HCT116 (cell line): ENCODE measurements at regions not wholly inside any gene's neighbourhood (a gene's known extent, or its start where the extent isn't known, plus 50 kb on each side); places are given as distances from the start of the nearest gene placed in this dataset.

Experiments
- ATAC-seq: fragments of 200-7000 bp; cut with Tn5 transposase; 2 replicates; pipeline ENCODE4 v1.9.1; 2020; ENCODE audit warnings: mild to moderate bottlenecking, moderate library complexity
- BruUV-seq: library from RNA; stranded (reverse); fragments of 400-500 nt; replicated peaks from 2 replicates; lab custom pipeline; 2021; lab: Mats Ljungman, UMichigan
- CTCF ChIA-PET: fragments of 300-600 bp; sonication (Branson Sonifier 250); formaldehyde crosslinking; loops from one replicate; lab custom pipeline; 2021; ENCODE audit warnings: antibody characterized with exemption; lab: Charles Lee
- POLR2A ChIA-PET: fragments of 300-600, 350-600 bp; sonication (Branson Sonifier 250); formaldehyde crosslinking; loops from one replicate; lab custom pipeline; 2021; ENCODE audit warnings: antibody characterized with exemption; lab: Charles Lee
- RAD21 ChIA-PET, 2 experiments: fragments of 300-600 bp; sonication (Branson Sonifier 250); formaldehyde crosslinking; loops; one replicate each; lab custom pipeline; 2023; ENCODE audit warnings: low total read pairs in 2 of 2; ENCODE audit not compliant: uncharacterized antibody in 2 of 2, unreplicated experiment in 2 of 2, low non-redundant PET in 1 of 2; lab: Charles Lee
- DNase-seq: peaks from one replicate; pipeline ENCODE4 v3.0.0-alpha.2; 2010; ENCODE audit warnings: low read depth, low spot score
- H2AFZ ChIP-seq: fragments of 200-600 bp; shearing (Covaris generic), sonication (generic); 2 replicates; pipeline ENCODE4 v1.6.1; 2017; ENCODE audit warnings: low read depth, mixed run types, mixed read lengths, antibody characterized with exemption, low read length; ENCODE audit not compliant: poor library complexity, severe bottlenecking
- H3K27ac ChIP-seq: 2 replicates; pipeline ENCODE4 v1.5.1; 2012; ENCODE audit warnings: low read depth, low read length
- H3K27me3 ChIP-seq: fragments of 200-600 bp; sonication (generic); 2 replicates; pipeline ENCODE4 v1.6.1; 2016; ENCODE audit warnings: mixed run types, low read length, mixed read lengths; ENCODE audit not compliant: insufficient read depth
- H3K36me3 ChIP-seq, 2 experiments: fragments of 200-500 bp in 1 of 2; fragments of 200-600 bp in 1 of 2; sonication (Bioruptor generic) in 1 of 2; sonication (generic) in 1 of 2; 2 replicates each; pipeline versions ENCODE4 v1.5.1 to v1.6.1; 2014 to 2016; ENCODE audit warnings: low read length in 2 of 2, inconsistent platforms in 1 of 2, mixed read lengths in 1 of 2, mixed run types in 1 of 2; ENCODE audit not compliant: insufficient read depth in 2 of 2, control insufficient read depth in 1 of 2
- H3K4me1 ChIP-seq, 2 experiments: fragments of 200-600 bp in 1 of 2; sonication (generic) in 1 of 2; 2 replicates each; pipeline versions ENCODE4 v1.5.1 to v1.6.1; 2012 to 2017; ENCODE audit warnings: low read length in 2 of 2, inconsistent platforms in 1 of 2, mild to moderate bottlenecking in 1 of 2, mixed read lengths in 1 of 2, mixed run types in 1 of 2, moderate library complexity in 1 of 2; ENCODE audit not compliant: insufficient read depth in 2 of 2, control insufficient read depth in 1 of 2
- H3K4me2 ChIP-seq: fragments of 200-600 bp; sonication (generic); 2 replicates; pipeline ENCODE4 v1.6.1; 2017; ENCODE audit warnings: mixed run types, low read length, mixed read lengths
- H3K4me3 ChIP-seq, 2 experiments: fragments of 200-600 bp in 1 of 2; sonication (generic) in 1 of 2; replicated peaks in 1 of 2; 2 replicates each; pipeline ENCODE4 v1.5.1; 2011 to 2016; ENCODE audit warnings: low read length in 2 of 2, control low read depth in 1 of 2, low read depth in 1 of 2, mild to moderate bottlenecking in 1 of 2, mixed read lengths in 1 of 2, mixed run types in 1 of 2
- H3K79me2 ChIP-seq: fragments of 200-600 bp; sonication (generic); 2 replicates; pipeline ENCODE4 v1.6.1; 2017; ENCODE audit warnings: mild to moderate bottlenecking, mixed run types, low read length, moderate library complexity, mixed read lengths; ENCODE audit not compliant: insufficient read depth
- H3K9ac ChIP-seq: fragments of 200-600 bp; sonication (generic); 2 replicates; pipeline ENCODE4 v1.6.1; 2016; ENCODE audit warnings: low read length, mixed read lengths
- H3K9me2 ChIP-seq: fragments of 200-600 bp; sonication (generic), shearing (Covaris generic); 2 replicates; pipeline ENCODE4 v1.6.1; 2017; ENCODE audit warnings: mixed run types, mild to moderate bottlenecking, moderate library complexity; ENCODE audit not compliant: insufficient read depth
- H3K9me3 ChIP-seq, 2 experiments: fragments of 200-500 bp in 1 of 2; fragments of 200-600 bp in 1 of 2; sonication (Bioruptor generic) in 1 of 2; sonication (generic) in 1 of 2; 2 replicates each; pipeline ENCODE4 v1.6.1; 2014 to 2017; ENCODE audit warnings: low read length in 2 of 2, mixed read lengths in 2 of 2, inconsistent platforms in 1 of 2, low read depth in 1 of 2, mild to moderate bottlenecking in 1 of 2, mixed run types in 1 of 2, moderate library complexity in 1 of 2; ENCODE audit not compliant: control insufficient read depth in 1 of 2, insufficient read depth in 1 of 2
- H4K20me1 ChIP-seq: fragments of 200-600 bp; sonication (generic), shearing (Covaris generic); 2 replicates; pipeline ENCODE4 v1.6.1; 2017; ENCODE audit warnings: mixed run types, mild to moderate bottlenecking, moderate library complexity; ENCODE audit not compliant: insufficient read depth
- CBX3 ChIP-seq: IDR thresholded peaks from 2 replicates; pipeline ENCODE4 v1.6.1; 2012; ENCODE audit warnings: low read depth
- CEBPB ChIP-seq: IDR thresholded peaks from 2 replicates; pipeline ENCODE4 v1.6.1; 2012; ENCODE audit warnings: low read depth
- EGR1 ChIP-seq: IDR thresholded peaks from 2 replicates; pipeline ENCODE4 v1.6.1; 2012; ENCODE audit warnings: low read depth
- EZH2 ChIP-seq: fragments of 200-600 bp; sonication (generic); IDR thresholded peaks from 2 replicates; pipeline ENCODE4 v1.6.1; 2017; ENCODE audit warnings: antibody characterized with exemption, mixed run types
- EZH2phosphoT487 ChIP-seq: fragments of 200-600 bp; IDR thresholded peaks from 2 replicates; pipeline ENCODE4 v1.6.1; 2018; ENCODE audit warnings: antibody characterized with exemption, borderline replicate concordance
- FOSL1 ChIP-seq: IDR thresholded peaks from 2 replicates; pipeline ENCODE4 v1.6.1; 2012; ENCODE audit warnings: low read depth
- MAX ChIP-seq: IDR thresholded peaks from 2 replicates; pipeline ENCODE4 v1.6.1; 2012
- POLR2A ChIP-seq: IDR thresholded peaks from 2 replicates; pipeline ENCODE4 v1.7.0; 2011; ENCODE audit warnings: borderline replicate concordance; ENCODE audit not compliant: insufficient read depth, insufficient read length; ENCODE audit errors: extremely low read depth
- REST ChIP-seq: IDR thresholded peaks from 2 replicates; pipeline ENCODE4 v1.6.1; 2012; ENCODE audit warnings: low read depth
- SP1 ChIP-seq: IDR thresholded peaks from 2 replicates; pipeline ENCODE4 v1.6.1; 2012; ENCODE audit warnings: low read depth
- SRF ChIP-seq: IDR thresholded peaks from 2 replicates; pipeline ENCODE4 v1.6.1; 2012; ENCODE audit warnings: low read depth
- TCF7L2 ChIP-seq: IDR thresholded peaks from 2 replicates; pipeline ENCODE4 v1.7.0; 2011; ENCODE audit warnings: borderline replicate concordance, inconsistent platforms; ENCODE audit not compliant: insufficient read depth, insufficient read length; ENCODE audit errors: extremely low read depth
- YY1 ChIP-seq: IDR thresholded peaks from 2 replicates; pipeline ENCODE4 v1.6.1; 2011; ENCODE audit warnings: low read length, low read depth, moderate library complexity, mild to moderate bottlenecking; ENCODE audit not compliant: insufficient replicate concordance; ENCODE audit errors: extremely low read depth
- ZBTB33 ChIP-seq: IDR thresholded peaks from 2 replicates; pipeline ENCODE4 v1.6.1; 2011; ENCODE audit warnings: mild to moderate bottlenecking, low read length, moderate library complexity; ENCODE audit not compliant: insufficient replicate concordance; ENCODE audit errors: extremely low read depth
- ZFX ChIP-seq: fragments of 450-650 bp; IDR thresholded peaks from 2 replicates; pipeline ENCODE4 v1.6.1; 2017
- intact Hi-C: fragments of 100-400 bp; cut with micrococcal nuclease; formaldehyde crosslinking; loops from 2 replicates; pipeline ENCODE4 v1.10.0; 2022
- TF ChIP-seq, protein P1 (sequence below), 3 experiments: fragments of 200-600 bp in 1 of 3; sonication (generic) in 1 of 3; IDR thresholded peaks in 2 of 3; conservative IDR thresholded peaks in 1 of 3; 2 replicates each; pipeline ENCODE4 v1.5.1; 2012 to 2017; ENCODE audit warnings: low read depth in 2 of 3, low read length in 2 of 3, antibody characterized with exemption in 1 of 3, borderline replicate concordance in 1 of 3, control low read depth in 1 of 3, mild to moderate bottlenecking in 1 of 3, mixed read lengths in 1 of 3, mixed run types in 1 of 3, moderate library complexity in 1 of 3; ENCODE audit not compliant: insufficient read depth in 1 of 3

- TF ChIP-seq MAX (no peak), SP1 (no peak), POLR2A (no peak), FOSL1 (no peak), EZH2 (no peak), EGR1 (no peak), REST (no peak), YY1 (no peak), CEBPB (no peak), TCF7L2 (no peak), SRF (no peak), ZFX (no peak), CBX3 (no peak), EZH2phosphoT487 (no peak), ZBTB33 (no peak)
- TF ChIP-seq, protein P1, sequence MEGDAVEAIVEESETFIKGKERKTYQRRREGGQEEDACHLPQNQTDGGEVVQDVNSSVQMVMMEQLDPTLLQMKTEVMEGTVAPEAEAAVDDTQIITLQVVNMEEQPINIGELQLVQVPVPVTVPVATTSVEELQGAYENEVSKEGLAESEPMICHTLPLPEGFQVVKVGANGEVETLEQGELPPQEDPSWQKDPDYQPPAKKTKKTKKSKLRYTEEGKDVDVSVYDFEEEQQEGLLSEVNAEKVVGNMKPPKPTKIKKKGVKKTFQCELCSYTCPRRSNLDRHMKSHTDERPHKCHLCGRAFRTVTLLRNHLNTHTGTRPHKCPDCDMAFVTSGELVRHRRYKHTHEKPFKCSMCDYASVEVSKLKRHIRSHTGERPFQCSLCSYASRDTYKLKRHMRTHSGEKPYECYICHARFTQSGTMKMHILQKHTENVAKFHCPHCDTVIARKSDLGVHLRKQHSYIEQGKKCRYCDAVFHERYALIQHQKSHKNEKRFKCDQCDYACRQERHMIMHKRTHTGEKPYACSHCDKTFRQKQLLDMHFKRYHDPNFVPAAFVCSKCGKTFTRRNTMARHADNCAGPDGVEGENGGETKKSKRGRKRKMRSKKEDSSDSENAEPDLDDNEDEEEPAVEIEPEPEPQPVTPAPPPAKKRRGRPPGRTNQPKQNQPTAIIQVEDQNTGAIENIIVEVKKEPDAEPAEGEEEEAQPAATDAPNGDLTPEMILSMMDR (IDR thresholded peaks at IDR 0.05 in 2 of 3, conservative IDR thresholded peaks at IDR 0.05 in 1 of 3; ENCODE audit: borderline replicate concordance in 1 of 3, insufficient read depth in 1 of 3, low read depth in 2 of 3, low read length in 2 of 3), result no peak
- TF ChIP-seq, all 23 proteins: peak for 0
- Histone ChIP-seq H3K27me3 (no peaks in the 10 kb centered on the region), H3K79me2 (no peaks in the 10 kb centered on the region), H3K27ac (no peak overlapping the region), H2AFZ (no peak overlapping the region), H3K4me1 (no peaks in the 10 kb centered on the region), H3K9ac (no peak overlapping the region), H3K9me2 (no peaks in the 10 kb centered on the region), H3K4me3 (no peak overlapping the region), H4K20me1 (no peaks in the 10 kb centered on the region), H3K9me3 (no peaks in the 10 kb centered on the region), H3K4me2 (no peak overlapping the region), H3K36me3 (no peaks in the 10 kb centered on the region)
- ChIA-PET RAD21 (no interaction called here), POLR2A (no interaction called here), CTCF (no interaction called here)
- BruUV-seq, result no TSS peak
- DNase-seq (no peak), ATAC-seq (no peak)
- intact Hi-C loops, result no loop called here
Observed at GRCh38 chr18:38805256-38805655, 1239.7 kb upstream of the CELF4 start.
